WERI-Rb-1 (cell line): ENCODE measurements at regions not wholly inside any gene's neighbourhood (a gene's known extent, or its start where the extent isn't known, plus 50 kb on each side); places are given as distances from the start of the nearest gene placed in this dataset.

Experiments
- DNase-seq: peaks from one replicate; pipeline ENCODE4 v3.0.0-alpha.2; 2020
- H3K27ac ChIP-seq: fragments of 250-450 bp; sonication (Bioruptor Pico); 2 replicates; pipeline ENCODE4 v1.5.1; 2020; ENCODE audit warnings: mild to moderate bottlenecking, moderate library complexity
- H3K27me3 ChIP-seq: fragments of 250-450 bp; sonication (Bioruptor Pico); 2 replicates; pipeline ENCODE4 v1.5.1; 2021; ENCODE audit warnings: mild to moderate bottlenecking, low read depth, moderate library complexity; ENCODE audit not compliant: insufficient read depth, severe bottlenecking
- H3K36me3 ChIP-seq: fragments of 250-450 bp; sonication (Bioruptor Pico); 2 replicates; pipeline ENCODE4 v1.5.1; 2020; ENCODE audit warnings: mild to moderate bottlenecking, moderate library complexity
- H3K4me3 ChIP-seq: 2 replicates; pipeline ENCODE4 v1.5.1; 2011; ENCODE audit warnings: low read depth, mild to moderate bottlenecking, control low read depth, low read length
- H3K9me3 ChIP-seq: fragments of 250-450 bp; sonication (Bioruptor Pico); 2 replicates; pipeline ENCODE4 v1.5.1; 2021; ENCODE audit warnings: mild to moderate bottlenecking, moderate library complexity; ENCODE audit not compliant: severe bottlenecking
- CTCF ChIP-seq: IDR thresholded peaks from 2 replicates; pipeline ENCODE4 v1.5.1; 2011; ENCODE audit warnings: low read depth, mild to moderate bottlenecking, control low read depth, inconsistent platforms, low read length

GRCh38 chr7:41238851-41239331 lies 464.0 kb downstream of the INHBA start:
- Histone ChIP-seq H3K27me3 (peaks cover 31% of the 10 kb centered on the region), H3K4me3 (no peak overlapping the region), H3K36me3 (no peaks in the 10 kb centered on the region), H3K27ac (no peak overlapping the region), H3K9me3 (no peaks in the 10 kb centered on the region)
- no peak for DNase-seq
- no peak for TF ChIP-seq CTCF

GRCh38 chr7:41237956-41238355 lies 464.9 kb downstream of the INHBA start:
- Histone ChIP-seq H3K27ac (no peak overlapping the region), H3K9me3 (no peaks in the 10 kb centered on the region), H3K4me3 (no peak overlapping the region), H3K27me3 (peaks cover 33% of the 10 kb centered on the region), H3K36me3 (no peaks in the 10 kb centered on the region)
- no peak for TF ChIP-seq CTCF
- DNase-seq: no peak

DNA sequence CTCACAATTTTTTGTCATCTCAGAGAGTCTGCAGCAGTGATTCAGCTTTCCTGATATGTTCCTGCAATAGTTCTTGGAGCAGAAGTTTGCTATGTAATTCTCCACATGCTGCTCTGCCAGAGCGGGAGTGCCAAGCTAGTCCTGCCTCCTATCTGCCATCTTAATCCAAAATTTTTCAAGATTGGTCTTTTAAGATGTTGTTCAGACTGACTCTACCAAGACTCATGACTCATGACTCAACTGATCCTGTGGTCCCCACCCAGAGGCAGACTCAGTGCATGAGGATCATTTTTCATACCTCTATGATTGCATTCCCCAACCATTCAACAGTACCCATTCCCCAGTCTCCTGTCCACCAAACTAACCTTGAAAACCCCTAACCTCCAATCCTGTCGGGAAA lies 470.8 kb downstream of the INHBA start:
- Histone ChIP-seq H3K36me3 (no peaks in the 10 kb centered on the region), H3K27ac (no peak overlapping the region), H3K9me3 (no peaks in the 10 kb centered on the region), H3K4me3 (no peak overlapping the region), H3K27me3 (peaks cover 12% of the 10 kb centered on the region)
- no peak for DNase-seq
- TF ChIP-seq CTCF: no peak

GRCh38 chr7:41224063-41224763 lies 478.7 kb downstream of the INHBA start:
- no peak overlapping the region for H3K4me3 ChIP-seq
- no peak for DNase-seq
- no peak for TF ChIP-seq CTCF
- H3K9me3 ChIP-seq: no peaks in the 10 kb centered on the region
- peaks cover 17% of the 10 kb centered on the region for H3K27me3 ChIP-seq
- H3K36me3 ChIP-seq: no peaks in the 10 kb centered on the region
- no peak overlapping the region for H3K27ac ChIP-seq

- Histone ChIP-seq H3K27me3 (peaks cover 18% of the 10 kb centered on the region), H3K36me3 (no peaks in the 10 kb centered on the region), H3K9me3 (no peaks in the 10 kb centered on the region), H3K27ac (no peak overlapping the region), H3K4me3 (no peak overlapping the region)
- TF ChIP-seq CTCF: no peak
- DNase-seq: no peak
Observed at GRCh38 chr7:41222746-41223145, 480.1 kb downstream of the INHBA start.

GRCh38 chr7:41220266-41220665 lies 482.6 kb downstream of the INHBA start:
- no peaks in the 10 kb centered on the region for H3K9me3 ChIP-seq
- no peak overlapping the region for H3K4me3 ChIP-seq
- no peak overlapping the region for H3K27ac ChIP-seq
- H3K27me3 ChIP-seq: peaks cover 25% of the 10 kb centered on the region
- no peaks in the 10 kb centered on the region for H3K36me3 ChIP-seq
- TF ChIP-seq CTCF: no peak
- no peak for DNase-seq
